ENCODE measurements at regions not wholly inside any gene's neighbourhood (a gene's known extent, or its start where the extent isn't known, plus 50 kb on each side); places are given as distances from the start of the nearest gene placed in this dataset.

DNA sequence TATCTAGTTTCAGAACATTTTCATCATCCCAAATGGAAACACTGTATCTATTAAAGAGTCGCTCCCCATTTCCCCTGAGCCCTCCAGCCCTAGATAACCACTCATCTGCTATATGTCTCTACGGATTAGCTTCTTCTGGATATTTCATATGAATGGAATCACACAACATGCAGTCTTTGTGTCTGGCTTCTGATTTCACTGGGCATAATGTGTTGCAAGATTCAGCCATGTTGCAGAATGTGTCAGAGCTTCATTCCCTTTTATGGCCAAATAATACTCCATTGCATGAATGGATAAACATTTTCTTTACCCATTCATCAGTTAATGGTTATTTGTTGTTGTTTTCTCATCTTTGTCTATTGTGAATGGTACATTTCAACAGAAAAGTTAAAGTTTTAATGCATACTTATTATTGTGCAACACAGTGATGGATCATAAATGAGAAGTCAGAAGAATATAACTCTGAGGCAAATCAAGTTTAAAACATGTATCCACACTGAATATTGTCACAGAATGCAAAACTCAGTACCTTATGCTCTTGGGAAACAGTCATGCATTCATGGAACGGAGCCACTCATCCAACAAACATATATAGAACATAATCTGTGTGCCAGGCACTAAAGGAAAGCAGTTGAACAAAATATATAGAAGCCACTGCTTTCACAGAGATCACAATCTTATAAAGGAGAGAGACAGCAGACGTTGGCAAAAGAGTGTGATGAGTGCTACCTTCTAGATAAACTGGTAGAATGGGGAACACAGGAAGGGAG is 57.8 kb upstream of the MAGEA4 start:
- Histone ChIP-seq H3K27me3 (ENCODE audit: control insufficient read depth in 4 of 4, insufficient read depth in 4 of 4, low read length in 3 of 4) (no peaks in the 10 kb centered on the region), H3K4me1 (ENCODE audit: control insufficient read depth in 4 of 4, insufficient read depth in 4 of 4, low read length in 3 of 4) (no peaks in the 10 kb centered on the region), H3K36me3 (ENCODE audit: control insufficient read depth in 4 of 4, insufficient read depth in 3 of 4, low read depth in 1 of 4, low read length in 3 of 4) (no peaks in the 10 kb centered on the region), H3K4me3 (ENCODE audit: low read depth in 1 of 3, low read length in 3 of 3) (no peak overlapping the region), H3K9ac (ENCODE audit: low read depth in 1 of 2, low read length in 2 of 2) (no peak overlapping the region), H3K27ac (ENCODE audit: low read depth in 1 of 2, low read length in 2 of 2) (no peak overlapping the region), H3K9me3 (ENCODE audit: control insufficient read depth in 4 of 4, low read length in 3 of 4) (no peaks in the 10 kb centered on the region)
- WGBS = 61% methylated on average over 4 of the region's 4 CpGs
- DNase-seq (ENCODE audit: low spot score) = no peak
- TF ChIP-seq TAF1 (conservative IDR thresholded peaks at IDR 0.05) (no peak), NR2F2 (IDR thresholded peaks at IDR 0.05) (no peak), RXRA (IDR thresholded peaks at IDR 0.05) (no peak), SP1 (IDR thresholded peaks at IDR 0.05) (no peak), FOXA1 (IDR thresholded peaks at IDR 0.05) (no peak), GABPA (IDR thresholded peaks at IDR 0.05 in 1 of 2, conservative IDR thresholded peaks at IDR 0.05 in 1 of 2) (no peak), HNF4A (conservative IDR thresholded peaks at IDR 0.05) (no peak), EGR1 (IDR thresholded peaks at IDR 0.05; ENCODE audit: low read depth in 2 of 2) (no peak), FOXA2 (IDR thresholded peaks at IDR 0.05) (no peak), RAD21 (IDR thresholded peaks at IDR 0.05) (no peak)
- TF ChIP-seq, protein P1, sequence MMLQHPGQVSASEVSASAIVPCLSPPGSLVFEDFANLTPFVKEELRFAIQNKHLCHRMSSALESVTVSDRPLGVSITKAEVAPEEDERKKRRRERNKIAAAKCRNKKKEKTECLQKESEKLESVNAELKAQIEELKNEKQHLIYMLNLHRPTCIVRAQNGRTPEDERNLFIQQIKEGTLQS (IDR thresholded peaks at IDR 0.05) = no peak
- TF ChIP-seq, protein P2, sequence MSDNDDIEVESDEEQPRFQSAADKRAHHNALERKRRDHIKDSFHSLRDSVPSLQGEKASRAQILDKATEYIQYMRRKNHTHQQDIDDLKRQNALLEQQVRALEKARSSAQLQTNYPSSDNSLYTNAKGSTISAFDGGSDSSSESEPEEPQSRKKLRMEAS (IDR thresholded peaks at IDR 0.05) = no peak
- TF ChIP-seq, protein P3, sequence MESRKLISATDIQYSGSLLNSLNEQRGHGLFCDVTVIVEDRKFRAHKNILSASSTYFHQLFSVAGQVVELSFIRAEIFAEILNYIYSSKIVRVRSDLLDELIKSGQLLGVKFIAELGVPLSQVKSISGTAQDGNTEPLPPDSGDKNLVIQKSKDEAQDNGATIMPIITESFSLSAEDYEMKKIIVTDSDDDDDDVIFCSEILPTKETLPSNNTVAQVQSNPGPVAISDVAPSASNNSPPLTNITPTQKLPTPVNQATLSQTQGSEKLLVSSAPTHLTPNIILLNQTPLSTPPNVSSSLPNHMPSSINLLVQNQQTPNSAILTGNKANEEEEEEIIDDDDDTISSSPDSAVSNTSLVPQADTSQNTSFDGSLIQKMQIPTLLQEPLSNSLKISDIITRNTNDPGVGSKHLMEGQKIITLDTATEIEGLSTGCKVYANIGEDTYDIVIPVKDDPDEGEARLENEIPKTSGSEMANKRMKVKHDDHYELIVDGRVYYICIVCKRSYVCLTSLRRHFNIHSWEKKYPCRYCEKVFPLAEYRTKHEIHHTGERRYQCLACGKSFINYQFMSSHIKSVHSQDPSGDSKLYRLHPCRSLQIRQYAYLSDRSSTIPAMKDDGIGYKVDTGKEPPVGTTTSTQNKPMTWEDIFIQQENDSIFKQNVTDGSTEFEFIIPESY (IDR thresholded peaks at IDR 0.05) = no peak
- TF ChIP-seq, protein P4, sequence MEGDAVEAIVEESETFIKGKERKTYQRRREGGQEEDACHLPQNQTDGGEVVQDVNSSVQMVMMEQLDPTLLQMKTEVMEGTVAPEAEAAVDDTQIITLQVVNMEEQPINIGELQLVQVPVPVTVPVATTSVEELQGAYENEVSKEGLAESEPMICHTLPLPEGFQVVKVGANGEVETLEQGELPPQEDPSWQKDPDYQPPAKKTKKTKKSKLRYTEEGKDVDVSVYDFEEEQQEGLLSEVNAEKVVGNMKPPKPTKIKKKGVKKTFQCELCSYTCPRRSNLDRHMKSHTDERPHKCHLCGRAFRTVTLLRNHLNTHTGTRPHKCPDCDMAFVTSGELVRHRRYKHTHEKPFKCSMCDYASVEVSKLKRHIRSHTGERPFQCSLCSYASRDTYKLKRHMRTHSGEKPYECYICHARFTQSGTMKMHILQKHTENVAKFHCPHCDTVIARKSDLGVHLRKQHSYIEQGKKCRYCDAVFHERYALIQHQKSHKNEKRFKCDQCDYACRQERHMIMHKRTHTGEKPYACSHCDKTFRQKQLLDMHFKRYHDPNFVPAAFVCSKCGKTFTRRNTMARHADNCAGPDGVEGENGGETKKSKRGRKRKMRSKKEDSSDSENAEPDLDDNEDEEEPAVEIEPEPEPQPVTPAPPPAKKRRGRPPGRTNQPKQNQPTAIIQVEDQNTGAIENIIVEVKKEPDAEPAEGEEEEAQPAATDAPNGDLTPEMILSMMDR (IDR thresholded peaks at IDR 0.05; ENCODE audit: low read depth, low read length, missing input control) = no peak

DNA sequence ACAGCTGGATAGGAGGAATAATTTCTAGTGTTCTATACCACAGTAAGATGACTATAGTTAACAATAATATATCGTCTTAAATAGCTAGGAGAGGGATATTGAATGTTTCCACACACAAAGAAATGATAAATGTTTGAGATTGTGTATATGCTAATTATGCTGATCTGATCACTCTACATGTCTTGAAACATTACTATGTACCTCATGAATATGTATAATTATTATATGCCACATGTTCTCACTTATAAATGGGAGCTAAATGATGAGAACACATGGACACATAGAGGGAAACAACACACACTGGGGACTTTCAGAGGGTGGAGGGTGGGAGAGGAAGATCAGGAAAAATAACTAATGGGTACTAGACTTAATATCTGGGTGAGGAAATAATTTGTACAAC is 53.2 kb upstream of the MAGEA4 start:
- Histone ChIP-seq H3K27ac (ENCODE audit: low read depth in 1 of 2, low read length in 2 of 2) (no peak overlapping the region), H3K4me3 (ENCODE audit: low read depth in 1 of 3, low read length in 3 of 3) (no peak overlapping the region), H3K9ac (ENCODE audit: low read depth in 1 of 2, low read length in 2 of 2) (no peak overlapping the region), H3K4me1 (ENCODE audit: control insufficient read depth in 4 of 4, insufficient read depth in 4 of 4, low read length in 3 of 4) (no peaks in the 10 kb centered on the region), H3K9me3 (ENCODE audit: control insufficient read depth in 4 of 4, low read length in 3 of 4) (no peaks in the 10 kb centered on the region), H3K36me3 (ENCODE audit: control insufficient read depth in 4 of 4, insufficient read depth in 3 of 4, low read depth in 1 of 4, low read length in 3 of 4) (no peaks in the 10 kb centered on the region), H3K27me3 (ENCODE audit: control insufficient read depth in 4 of 4, insufficient read depth in 4 of 4, low read length in 3 of 4) (no peaks in the 10 kb centered on the region)
- WGBS = 82% methylated on average over 1 of the region's 1 CpG
- no peak for DNase-seq (ENCODE audit: low spot score)
- TF ChIP-seq, protein P3 (IDR thresholded peaks at IDR 0.05) = no peak
- TF ChIP-seq RXRA (IDR thresholded peaks at IDR 0.05) = no peak
- TF ChIP-seq, protein P5, sequence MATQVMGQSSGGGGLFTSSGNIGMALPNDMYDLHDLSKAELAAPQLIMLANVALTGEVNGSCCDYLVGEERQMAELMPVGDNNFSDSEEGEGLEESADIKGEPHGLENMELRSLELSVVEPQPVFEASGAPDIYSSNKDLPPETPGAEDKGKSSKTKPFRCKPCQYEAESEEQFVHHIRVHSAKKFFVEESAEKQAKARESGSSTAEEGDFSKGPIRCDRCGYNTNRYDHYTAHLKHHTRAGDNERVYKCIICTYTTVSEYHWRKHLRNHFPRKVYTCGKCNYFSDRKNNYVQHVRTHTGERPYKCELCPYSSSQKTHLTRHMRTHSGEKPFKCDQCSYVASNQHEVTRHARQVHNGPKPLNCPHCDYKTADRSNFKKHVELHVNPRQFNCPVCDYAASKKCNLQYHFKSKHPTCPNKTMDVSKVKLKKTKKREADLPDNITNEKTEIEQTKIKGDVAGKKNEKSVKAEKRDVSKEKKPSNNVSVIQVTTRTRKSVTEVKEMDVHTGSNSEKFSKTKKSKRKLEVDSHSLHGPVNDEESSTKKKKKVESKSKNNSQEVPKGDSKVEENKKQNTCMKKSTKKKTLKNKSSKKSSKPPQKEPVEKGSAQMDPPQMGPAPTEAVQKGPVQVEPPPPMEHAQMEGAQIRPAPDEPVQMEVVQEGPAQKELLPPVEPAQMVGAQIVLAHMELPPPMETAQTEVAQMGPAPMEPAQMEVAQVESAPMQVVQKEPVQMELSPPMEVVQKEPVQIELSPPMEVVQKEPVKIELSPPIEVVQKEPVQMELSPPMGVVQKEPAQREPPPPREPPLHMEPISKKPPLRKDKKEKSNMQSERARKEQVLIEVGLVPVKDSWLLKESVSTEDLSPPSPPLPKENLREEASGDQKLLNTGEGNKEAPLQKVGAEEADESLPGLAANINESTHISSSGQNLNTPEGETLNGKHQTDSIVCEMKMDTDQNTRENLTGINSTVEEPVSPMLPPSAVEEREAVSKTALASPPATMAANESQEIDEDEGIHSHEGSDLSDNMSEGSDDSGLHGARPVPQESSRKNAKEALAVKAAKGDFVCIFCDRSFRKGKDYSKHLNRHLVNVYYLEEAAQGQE (IDR thresholded peaks at IDR 0.05) = no peak

All from liver (tissue), 8 donors.